WTC11 (cell line): ENCODE measurements at regions not wholly inside any gene's neighbourhood (a gene's known extent, or its start where the extent isn't known, plus 50 kb on each side); places are given as distances from the start of the nearest gene placed in this dataset.

Experiments
- ATAC-seq: fragments of 200-7000 bp; cut with Tn5 transposase; 2 replicates; pipeline ENCODE4 v1.10.0; 2021; ENCODE audit warnings: mild to moderate bottlenecking, moderate library complexity
- CTCF ChIA-PET: fragments of 300-600 bp; sonication (Branson Sonifier 250); formaldehyde crosslinking; loops from one replicate; lab custom pipeline; 2021; ENCODE audit warnings: antibody characterized with exemption; lab: Charles Lee
- POLR2A ChIA-PET: fragments of 350-600 bp; sonication (Branson Sonifier 250); formaldehyde crosslinking; loops from one replicate; lab custom pipeline; 2021; ENCODE audit warnings: antibody characterized with exemption; lab: Charles Lee
- DNase-seq: peaks from one replicate; pipeline ENCODE4 v3.0.0; 2021; ENCODE audit warnings: low spot score
- H3K27ac Mint-ChIP-seq: 2 replicates; pipeline ENCODE4 v1.8.0; 2021; ENCODE audit warnings: mixed read lengths
- H3K27me3 Mint-ChIP-seq: 2 replicates; pipeline ENCODE4 v1.8.0; 2021; ENCODE audit warnings: low read depth, mild to moderate bottlenecking, moderate library complexity, mixed read lengths
- H3K36me3 Mint-ChIP-seq: 2 replicates; pipeline ENCODE4 v1.8.0; 2021; ENCODE audit warnings: mixed read lengths
- H3K4me1 Mint-ChIP-seq: 2 replicates; pipeline ENCODE4 v1.8.0; 2022; ENCODE audit warnings: mixed read lengths
- H3K4me3 Mint-ChIP-seq: 2 replicates; pipeline ENCODE4 v1.8.0; 2021; ENCODE audit warnings: mild to moderate bottlenecking, moderate library complexity, mixed read lengths
- H3K9me3 Mint-ChIP-seq: 2 replicates; pipeline ENCODE4 v1.8.0; 2021; ENCODE audit warnings: mixed read lengths
- CTCF ChIP-seq: fragments of 200-600 bp; IDR thresholded peaks from 2 replicates; pipeline ENCODE4 v1.8.0; 2022; ENCODE audit warnings: antibody characterized with exemption
- EMX1 ChIP-seq: fragments of 250-450 bp; sonication (Bioruptor Pico); IDR thresholded peaks from 2 replicates; pipeline ENCODE4 v1.8.0; 2021; ENCODE audit warnings: mild to moderate bottlenecking
- GRHL2 ChIP-seq: fragments of 250-450 bp; sonication (Bioruptor Pico); IDR thresholded peaks from 2 replicates; pipeline ENCODE4 v1.8.0; 2022; ENCODE audit warnings: mild to moderate bottlenecking, moderate library complexity; ENCODE audit not compliant: insufficient replicate concordance, severe bottlenecking
- MXD4 ChIP-seq: fragments of 250-450 bp; sonication (Bioruptor Pico); IDR thresholded peaks from 2 replicates; pipeline ENCODE4 v1.8.0; 2021; ENCODE audit warnings: mild to moderate bottlenecking, moderate library complexity, borderline replicate concordance
- RELA ChIP-seq: sonication (generic); formaldehyde crosslinking; IDR thresholded peaks from 2 replicates; pipeline ENCODE4 v1.8.1; 2022; ENCODE audit warnings: missing genetic modification reagents, mild to moderate bottlenecking, borderline replicate concordance
- SOX15 ChIP-seq: fragments of 250-450 bp; sonication (Bioruptor Pico); IDR thresholded peaks from 2 replicates; pipeline ENCODE4 v1.9.0; 2021; ENCODE audit warnings: mild to moderate bottlenecking
- TEAD4 ChIP-seq: sonication (generic); formaldehyde crosslinking; IDR thresholded peaks from 2 replicates; pipeline ENCODE4 v1.8.0; 2022; ENCODE audit warnings: mild to moderate bottlenecking, missing genetic modification reagents
- ZNF263 ChIP-seq: sonication (generic); formaldehyde crosslinking; IDR thresholded peaks from 2 replicates; pipeline ENCODE4 v1.8.1; 2022; ENCODE audit warnings: low read depth, mild to moderate bottlenecking, moderate library complexity, missing genetic modification reagents
- ZNF317 ChIP-seq: sonication (generic); formaldehyde crosslinking; IDR thresholded peaks from 2 replicates; pipeline ENCODE4 v1.8.1; 2023; ENCODE audit warnings: low read depth, mild to moderate bottlenecking, moderate library complexity, missing genetic modification reagents, borderline replicate concordance
- ZNF512 ChIP-seq: sonication (generic); formaldehyde crosslinking; IDR thresholded peaks from 2 replicates; pipeline ENCODE4 v1.8.1; 2022; ENCODE audit warnings: missing genetic modification reagents, borderline replicate concordance
- TF ChIP-seq, protein P1 (sequence below): sonication (generic); formaldehyde crosslinking; IDR thresholded peaks from 2 replicates; pipeline ENCODE4 v1.8.1; 2023; ENCODE audit warnings: mild to moderate bottlenecking, missing genetic modification reagents
- TF ChIP-seq, protein P2 (sequence below): sonication (generic); formaldehyde crosslinking; conservative IDR thresholded peaks from 2 replicates; pipeline ENCODE4 v1.8.1; 2023; ENCODE audit warnings: mild to moderate bottlenecking, low read depth, missing genetic modification reagents, moderate library complexity
- TF ChIP-seq, protein P3 (sequence below): sonication (generic); formaldehyde crosslinking; IDR thresholded peaks from 2 replicates; pipeline ENCODE4 v1.8.1; 2022; ENCODE audit warnings: mild to moderate bottlenecking, moderate library complexity, missing genetic modification reagents
- TF ChIP-seq, protein P4 (sequence below): sonication (generic); formaldehyde crosslinking; conservative IDR thresholded peaks from 2 replicates; pipeline ENCODE4 v1.8.1; 2022; ENCODE audit warnings: mild to moderate bottlenecking, missing genetic modification reagents
- TF ChIP-seq, protein P5 (sequence below): sonication (generic); formaldehyde crosslinking; IDR thresholded peaks from 2 replicates; pipeline ENCODE4 v1.8.0; 2022; ENCODE audit warnings: mild to moderate bottlenecking, missing genetic modification reagents
- TF ChIP-seq, protein P6 (sequence below): sonication (generic); formaldehyde crosslinking; IDR thresholded peaks from 2 replicates; pipeline ENCODE4 v1.8.1; 2022; ENCODE audit warnings: low read depth, missing genetic modification reagents, borderline replicate concordance

DNA sequence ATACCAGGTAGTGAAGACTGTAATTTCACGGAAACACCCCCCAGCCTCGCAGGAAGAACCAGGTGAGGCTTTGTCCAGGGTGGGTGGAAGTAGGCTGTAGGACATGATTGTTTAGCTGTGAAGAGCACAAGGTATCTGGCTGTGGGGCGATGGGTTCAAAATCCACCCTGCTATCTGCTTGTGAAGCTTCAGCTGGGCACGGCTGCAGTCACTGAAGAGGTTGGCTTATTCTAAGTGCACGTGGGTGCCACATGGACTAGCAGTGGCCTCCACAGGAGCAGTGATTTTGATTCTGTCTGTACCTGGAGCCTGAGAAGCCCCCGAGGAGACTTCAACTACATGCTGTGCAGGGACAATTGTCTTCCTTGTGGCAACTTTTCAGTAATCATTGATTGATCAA, 254.1 kb downstream of the FGF9 start:
- Mint-ChIP-seq H3K9me3 (peaks cover 45% of the 10 kb centered on the region), H3K27ac (peak overlapping the region; percentile 89), H3K36me3 (peaks cover 37% of the 10 kb centered on the region), H3K4me3 (no peak overlapping the region), H3K4me1 (peaks cover 66% of the 10 kb centered on the region), H3K27me3 (peaks cover 3% of the 10 kb centered on the region; the same call in 1 of the 2 replicates)
- ATAC-seq (no peak), DNase-seq (no peak)
- CTCF ChIA-PET = interaction anchor here (0.8 to 3.2 kb wide), 2 partner anchors 12 to 14 kb away, joined by 3 to 21 read pairs; no protein-coding TSS in a partner anchor
- TF ChIP-seq, protein P1, sequence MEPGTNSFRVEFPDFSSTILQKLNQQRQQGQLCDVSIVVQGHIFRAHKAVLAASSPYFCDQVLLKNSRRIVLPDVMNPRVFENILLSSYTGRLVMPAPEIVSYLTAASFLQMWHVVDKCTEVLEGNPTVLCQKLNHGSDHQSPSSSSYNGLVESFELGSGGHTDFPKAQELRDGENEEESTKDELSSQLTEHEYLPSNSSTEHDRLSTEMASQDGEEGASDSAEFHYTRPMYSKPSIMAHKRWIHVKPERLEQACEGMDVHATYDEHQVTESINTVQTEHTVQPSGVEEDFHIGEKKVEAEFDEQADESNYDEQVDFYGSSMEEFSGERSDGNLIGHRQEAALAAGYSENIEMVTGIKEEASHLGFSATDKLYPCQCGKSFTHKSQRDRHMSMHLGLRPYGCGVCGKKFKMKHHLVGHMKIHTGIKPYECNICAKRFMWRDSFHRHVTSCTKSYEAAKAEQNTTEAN (CRISPR knock-in tag) = no peak
- TF ChIP-seq, protein P2, sequence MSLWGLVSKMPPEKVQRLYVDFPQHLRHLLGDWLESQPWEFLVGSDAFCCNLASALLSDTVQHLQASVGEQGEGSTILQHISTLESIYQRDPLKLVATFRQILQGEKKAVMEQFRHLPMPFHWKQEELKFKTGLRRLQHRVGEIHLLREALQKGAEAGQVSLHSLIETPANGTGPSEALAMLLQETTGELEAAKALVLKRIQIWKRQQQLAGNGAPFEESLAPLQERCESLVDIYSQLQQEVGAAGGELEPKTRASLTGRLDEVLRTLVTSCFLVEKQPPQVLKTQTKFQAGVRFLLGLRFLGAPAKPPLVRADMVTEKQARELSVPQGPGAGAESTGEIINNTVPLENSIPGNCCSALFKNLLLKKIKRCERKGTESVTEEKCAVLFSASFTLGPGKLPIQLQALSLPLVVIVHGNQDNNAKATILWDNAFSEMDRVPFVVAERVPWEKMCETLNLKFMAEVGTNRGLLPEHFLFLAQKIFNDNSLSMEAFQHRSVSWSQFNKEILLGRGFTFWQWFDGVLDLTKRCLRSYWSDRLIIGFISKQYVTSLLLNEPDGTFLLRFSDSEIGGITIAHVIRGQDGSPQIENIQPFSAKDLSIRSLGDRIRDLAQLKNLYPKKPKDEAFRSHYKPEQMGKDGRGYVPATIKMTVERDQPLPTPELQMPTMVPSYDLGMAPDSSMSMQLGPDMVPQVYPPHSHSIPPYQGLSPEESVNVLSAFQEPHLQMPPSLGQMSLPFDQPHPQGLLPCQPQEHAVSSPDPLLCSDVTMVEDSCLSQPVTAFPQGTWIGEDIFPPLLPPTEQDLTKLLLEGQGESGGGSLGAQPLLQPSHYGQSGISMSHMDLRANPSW (CRISPR knock-in tag) = no peak
- TF ChIP-seq, protein P3, sequence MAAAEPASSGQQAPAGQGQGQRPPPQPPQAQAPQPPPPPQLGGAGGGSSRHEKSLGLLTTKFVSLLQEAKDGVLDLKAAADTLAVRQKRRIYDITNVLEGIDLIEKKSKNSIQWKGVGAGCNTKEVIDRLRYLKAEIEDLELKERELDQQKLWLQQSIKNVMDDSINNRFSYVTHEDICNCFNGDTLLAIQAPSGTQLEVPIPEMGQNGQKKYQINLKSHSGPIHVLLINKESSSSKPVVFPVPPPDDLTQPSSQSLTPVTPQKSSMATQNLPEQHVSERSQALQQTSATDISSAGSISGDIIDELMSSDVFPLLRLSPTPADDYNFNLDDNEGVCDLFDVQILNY (CRISPR knock-in tag) = no peak
- TF ChIP-seq ZNF512 (no peak), TEAD4 (CRISPR knock-in tag) (no peak), ZNF317 (no peak), SOX15 (no peak), MXD4 (CRISPR knock-in tag) (no peak), GRHL2 (no peak), ZNF263 (CRISPR knock-in tag) (no peak), EMX1 (CRISPR knock-in tag) (no peak), CTCF (no peak), RELA (CRISPR knock-in tag) (no peak)
- TF ChIP-seq, protein P4, sequence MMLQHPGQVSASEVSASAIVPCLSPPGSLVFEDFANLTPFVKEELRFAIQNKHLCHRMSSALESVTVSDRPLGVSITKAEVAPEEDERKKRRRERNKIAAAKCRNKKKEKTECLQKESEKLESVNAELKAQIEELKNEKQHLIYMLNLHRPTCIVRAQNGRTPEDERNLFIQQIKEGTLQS (CRISPR knock-in tag) = no peak
- TF ChIP-seq, protein P5, sequence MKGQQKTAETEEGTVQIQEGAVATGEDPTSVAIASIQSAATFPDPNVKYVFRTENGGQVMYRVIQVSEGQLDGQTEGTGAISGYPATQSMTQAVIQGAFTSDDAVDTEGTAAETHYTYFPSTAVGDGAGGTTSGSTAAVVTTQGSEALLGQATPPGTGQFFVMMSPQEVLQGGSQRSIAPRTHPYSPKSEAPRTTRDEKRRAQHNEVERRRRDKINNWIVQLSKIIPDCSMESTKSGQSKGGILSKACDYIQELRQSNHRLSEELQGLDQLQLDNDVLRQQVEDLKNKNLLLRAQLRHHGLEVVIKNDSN (CRISPR knock-in tag) = no peak
- TF ChIP-seq, protein P6, sequence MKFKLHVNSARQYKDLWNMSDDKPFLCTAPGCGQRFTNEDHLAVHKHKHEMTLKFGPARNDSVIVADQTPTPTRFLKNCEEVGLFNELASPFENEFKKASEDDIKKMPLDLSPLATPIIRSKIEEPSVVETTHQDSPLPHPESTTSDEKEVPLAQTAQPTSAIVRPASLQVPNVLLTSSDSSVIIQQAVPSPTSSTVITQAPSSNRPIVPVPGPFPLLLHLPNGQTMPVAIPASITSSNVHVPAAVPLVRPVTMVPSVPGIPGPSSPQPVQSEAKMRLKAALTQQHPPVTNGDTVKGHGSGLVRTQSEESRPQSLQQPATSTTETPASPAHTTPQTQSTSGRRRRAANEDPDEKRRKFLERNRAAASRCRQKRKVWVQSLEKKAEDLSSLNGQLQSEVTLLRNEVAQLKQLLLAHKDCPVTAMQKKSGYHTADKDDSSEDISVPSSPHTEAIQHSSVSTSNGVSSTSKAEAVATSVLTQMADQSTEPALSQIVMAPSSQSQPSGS = no peak
- POLR2A ChIA-PET = no interaction called here
